GM21786 (cell line): ENCODE measurements at regions not wholly inside any gene's neighbourhood (a gene's known extent, or its start where the extent isn't known, plus 50 kb on each side); places are given as distances from the start of the nearest gene placed in this dataset.
"Not testable (repeated sequence)": the region's sequence is repeated elsewhere in the genome, so short reads cannot be mapped to it uniquely, and the experiment has no call there.

Source experiments
- ATAC-seq: cut with Tn5 transposase; IDR thresholded peaks from one replicate; pipeline ENCODE4 v1.9.1; 2021; ENCODE audit not compliant: unreplicated experiment

DNA sequence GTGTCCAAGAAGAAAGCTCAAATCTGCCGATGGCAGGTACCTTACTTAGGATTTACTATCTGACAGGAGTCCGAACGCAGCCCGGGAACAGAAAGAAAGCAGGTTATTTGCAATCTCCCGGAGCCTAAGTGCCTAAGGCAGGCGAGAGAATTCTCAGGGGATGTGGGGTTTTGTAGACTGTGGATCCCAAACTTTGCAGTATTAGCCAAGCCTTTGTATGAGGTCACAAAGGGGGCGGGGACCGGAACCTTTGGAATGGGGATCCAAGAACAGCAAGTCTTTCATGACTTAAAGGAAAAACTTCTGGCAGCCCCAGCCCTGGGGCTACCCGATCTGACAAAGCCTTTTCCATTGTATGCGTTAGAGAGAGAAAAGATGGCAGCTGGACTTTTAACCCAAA lies 80.6 kb upstream of the RUBCNL start:
- not testable (repeated sequence) for ATAC-seq

GRCh38 chr13:46466074-46466473 lies 79.0 kb upstream of the RUBCNL start:
- ATAC-seq: not testable (repeated sequence)

GRCh38 chr13:46463719-46464118 lies 76.7 kb upstream of the RUBCNL start:
- ATAC-seq: no peak

- ATAC-seq: not testable (repeated sequence)
Measured at GRCh38 chr13:46460223-46460622, 73.2 kb upstream of the RUBCNL start.

- not testable (repeated sequence) for ATAC-seq
Measured at GRCh38 chr13:46457255-46457654, 70.2 kb upstream of the RUBCNL start.

DNA sequence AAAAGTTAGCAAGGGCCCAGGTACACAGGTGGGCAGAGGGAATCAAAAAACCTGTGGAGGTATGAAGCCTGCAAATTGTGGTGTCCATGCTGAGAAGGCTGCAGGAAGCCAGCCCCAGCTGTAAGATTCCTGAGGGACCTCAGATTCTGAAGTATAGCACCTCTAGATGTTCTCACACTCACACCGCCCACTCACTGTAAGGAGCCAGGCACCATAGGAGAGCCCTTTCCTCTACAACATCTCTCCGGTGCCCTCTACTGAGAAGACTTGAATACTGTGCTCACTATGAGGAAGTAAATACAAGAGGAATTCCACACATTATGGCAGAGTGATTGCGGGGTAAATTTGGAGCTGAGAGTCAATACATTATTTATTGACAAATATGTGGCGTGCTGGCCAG lies 68.9 kb upstream of the RUBCNL start:
- ATAC-seq: peak; percentile 89

DNA sequence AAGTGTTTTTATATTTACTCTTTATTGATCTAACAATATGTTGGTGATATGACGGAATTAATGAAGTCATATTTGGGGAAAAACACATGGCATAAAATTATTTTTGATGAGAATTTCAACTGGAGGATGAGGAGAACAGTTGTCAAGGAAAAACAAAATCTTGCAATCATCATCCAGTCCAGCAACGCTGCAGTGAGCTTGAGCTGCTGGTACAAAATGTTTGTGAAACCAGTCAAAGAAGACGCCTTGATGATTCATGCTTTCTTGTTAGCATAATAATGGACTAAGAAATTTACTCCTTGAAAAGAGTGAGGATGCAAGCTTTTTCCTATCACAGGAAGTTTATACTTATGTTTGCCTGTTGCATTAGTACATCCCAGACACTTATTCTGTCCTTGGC lies 64.1 kb upstream of the RUBCNL start:
- ATAC-seq: not testable (repeated sequence)

DNA sequence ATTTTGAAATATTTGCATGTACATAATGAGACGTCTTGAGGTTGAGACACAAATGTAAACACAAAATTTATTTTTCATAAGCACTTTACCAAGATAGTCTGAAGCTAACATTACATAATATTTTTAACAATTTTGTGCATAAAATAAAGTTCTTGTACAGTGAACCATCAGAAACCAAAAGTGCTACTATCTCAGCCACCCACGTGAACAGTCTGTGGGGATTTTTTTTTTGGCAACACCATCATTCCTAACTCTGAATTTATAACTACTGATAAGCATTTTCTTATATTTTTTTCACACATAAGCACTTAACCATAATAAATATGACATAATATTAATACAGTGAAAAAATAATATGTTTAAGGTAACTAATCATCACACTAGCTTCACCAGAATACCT lies 62.9 kb upstream of the RUBCNL start:
- not testable (repeated sequence) for ATAC-seq

GRCh38 chr13:46448148-46448547 lies 61.1 kb upstream of the RUBCNL start:
- not testable (repeated sequence) for ATAC-seq

DNA sequence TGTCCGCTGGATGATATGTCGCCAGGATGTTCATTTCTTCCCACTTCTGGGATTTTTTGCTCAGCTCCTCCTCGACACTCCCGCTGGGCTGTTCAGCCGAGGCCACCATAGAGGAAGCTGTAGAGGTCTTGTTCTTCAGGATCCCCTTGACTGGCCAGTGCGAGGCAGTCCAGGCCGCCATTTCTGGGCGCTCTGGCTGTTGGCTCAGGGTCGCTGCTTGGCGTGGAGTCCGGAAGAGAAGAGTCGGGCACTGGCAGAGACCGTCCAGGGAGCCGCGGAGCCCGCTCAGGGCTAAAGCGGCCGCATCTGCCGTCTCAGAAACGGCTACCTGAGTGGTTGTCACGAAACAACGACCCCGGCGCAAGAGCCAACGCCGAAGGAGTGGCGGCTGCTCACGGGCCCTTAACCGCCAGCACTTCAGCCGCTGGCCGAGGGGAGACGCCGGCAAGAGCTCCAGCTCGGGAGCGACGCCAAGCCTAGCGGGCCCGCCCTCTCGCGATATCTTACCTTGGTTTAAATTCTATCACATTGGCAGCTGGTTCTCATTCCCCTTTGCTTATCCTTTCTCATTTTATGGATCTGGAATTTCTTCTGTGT lies 50.9 kb upstream of the RUBCNL start:
- ATAC-seq: not testable (repeated sequence)
